ENCODE measurements at regions not wholly inside any gene's neighbourhood (a gene's known extent, or its start where the extent isn't known, plus 50 kb on each side); places are given as distances from the start of the nearest gene placed in this dataset.
A peak's percentile ranks its signal among the peaks of the same experiment; 100 is the strongest.
"Not testable (repeated sequence)": the region's sequence is repeated elsewhere in the genome, so short reads cannot be mapped to it uniquely, and the experiment has no call there.

GRCh38 chr4:38297061-38297460 is 336.9 kb downstream of the PTTG2 start:
- no peak for DNase-seq (ENCODE audit: low read depth, low spot score)
- no peak overlapping the region for H3K4me3 ChIP-seq (ENCODE audit: low read depth, low read length)
- TF ChIP-seq CTCF (IDR thresholded peaks at IDR 0.05; ENCODE audit: low read depth, low read length), result no peak
- in situ Hi-C loops (cut with HindIII; ENCODE audit: low sequenced_read_pairs), result no loop called here

GRCh38 chr4:38298868-38299713 is 338.9 kb downstream of the PTTG2 start:
- in situ Hi-C loops (cut with HindIII; ENCODE audit: low sequenced_read_pairs), result no loop called here
- TF ChIP-seq CTCF (IDR thresholded peaks at IDR 0.05; ENCODE audit: low read depth, low read length), result no peak
- H3K4me3 ChIP-seq (ENCODE audit: low read depth, low read length), result no peak overlapping the region
- DNase-seq (ENCODE audit: low read depth, low spot score), result no peak

GRCh38 chr4:38302910-38303309 is 342.7 kb downstream of the PTTG2 start:
- TF ChIP-seq CTCF (IDR thresholded peaks at IDR 0.05; ENCODE audit: low read depth, low read length), result no peak
- DNase-seq (ENCODE audit: low read depth, low spot score), result no peak
- in situ Hi-C loops (cut with HindIII; ENCODE audit: low sequenced_read_pairs), result loop anchor here (25.0 kb wide), 1 partner anchor 359 kb away; the partner anchor contains the start of gene KLF3
- no peak overlapping the region for H3K4me3 ChIP-seq (ENCODE audit: low read depth, low read length)

- not testable (repeated sequence) for H3K4me3 ChIP-seq (ENCODE audit: low read depth, low read length); DNase-seq (ENCODE audit: low read depth, low spot score)
- in situ Hi-C loops (cut with HindIII; ENCODE audit: low sequenced_read_pairs), result loop anchor here (25.0 kb wide), 1 partner anchor 358 kb away; the partner anchor contains the start of gene KLF3
These were observed 344.3 kb downstream of the PTTG2 start for GRCh38 chr4:38304460-38304859.

GRCh38 chr4:38306482-38307071 is 346.4 kb downstream of the PTTG2 start:
- in situ Hi-C loops (cut with HindIII; ENCODE audit: low sequenced_read_pairs), result loop anchor here (25.0 kb wide), 1 partner anchor 356 kb away; the partner anchor contains the start of gene KLF3
- DNase-seq (ENCODE audit: low read depth, low spot score), result no peak
- H3K4me3 ChIP-seq (ENCODE audit: low read depth, low read length), result no peak overlapping the region
- no peak for TF ChIP-seq CTCF (IDR thresholded peaks at IDR 0.05; ENCODE audit: low read depth, low read length)

GRCh38 chr4:38308728-38309311 is 348.6 kb downstream of the PTTG2 start:
- in situ Hi-C loops (cut with HindIII; ENCODE audit: low sequenced_read_pairs), result loop anchor here (25.0 kb wide), 1 partner anchor 353 kb away; the partner anchor contains the start of gene KLF3
- DNase-seq (ENCODE audit: low read depth, low spot score), result peak; percentile 54
- no peak for TF ChIP-seq CTCF (IDR thresholded peaks at IDR 0.05; ENCODE audit: low read depth, low read length)
- no peak overlapping the region for H3K4me3 ChIP-seq (ENCODE audit: low read depth, low read length)

Data from astrocyte of the spinal cord (primary cell).